CD4-positive, alpha-beta memory T cell (primary cell): ENCODE measurements at regions not wholly inside any gene's neighbourhood (a gene's known extent, or its start where the extent isn't known, plus 50 kb on each side); places are given as distances from the start of the nearest gene placed in this dataset.

ENCODE experiments used
- CTCF ChIA-PET: fragments of 350-600 bp; sonication (Branson Sonifier 250); formaldehyde crosslinking; loops from one replicate; lab custom pipeline; 2021; ENCODE audit warnings: inconsistent platforms; ENCODE audit not compliant: partially characterized antibody; lab: Charles Lee
- POLR2A ChIA-PET: fragments of 350-600 bp; sonication (Branson Sonifier 250); formaldehyde crosslinking; loops from one replicate; lab custom pipeline; 2021; ENCODE audit not compliant: partially characterized antibody; lab: Charles Lee
- DNase-seq, 5 donors: peaks; one replicate each; pipeline versions ENCODE4 v3.0.0 to v3.0.0-alpha.2; 2020 to 2022; ENCODE audit warnings: mixed read lengths in 1 of 5
- H3K27ac ChIP-seq: one replicate; pipeline ENCODE4 v1.7.0; 2013; ENCODE audit warnings: low read depth, low read length
- H3K27me3 ChIP-seq: 2 replicates; pipeline ENCODE4 v1.7.0; 2013; ENCODE audit warnings: mild to moderate bottlenecking, low read length, moderate library complexity; ENCODE audit not compliant: insufficient read depth
- H3K36me3 ChIP-seq: 2 replicates; pipeline ENCODE4 v1.7.0; 2013; ENCODE audit warnings: mild to moderate bottlenecking, low read length, moderate library complexity; ENCODE audit not compliant: insufficient read depth
- H3K4me1 ChIP-seq: 2 replicates; pipeline ENCODE4 v1.7.0; 2013; ENCODE audit warnings: mild to moderate bottlenecking, low read length, moderate library complexity; ENCODE audit not compliant: insufficient read depth
- H3K4me3 ChIP-seq, 2 donors: one replicate each; pipeline ENCODE4 v1.7.0; 2013; ENCODE audit warnings: low read length in 2 of 2, mild to moderate bottlenecking in 1 of 2
- H3K9me3 ChIP-seq, 2 donors: one replicate each; pipeline ENCODE4 v1.7.0; 2013; ENCODE audit warnings: low read length in 2 of 2, control low read depth in 1 of 2; ENCODE audit not compliant: control insufficient read depth in 1 of 2
- H3K27ac Mint-ChIP-seq, 7 donors: one replicate each; pipeline ENCODE4 v1.8.0; 2020 to 2021; ENCODE audit warnings: mixed read lengths in 7 of 7, mild to moderate bottlenecking in 6 of 7, inconsistent platforms in 3 of 7, moderate library complexity in 3 of 7
- H3K27me3 Mint-ChIP-seq, 2 donors: one replicate each; pipeline ENCODE4 v1.8.0; 2020 to 2021; ENCODE audit warnings: mixed read lengths in 2 of 2
- H3K36me3 Mint-ChIP-seq, 2 donors: one replicate each; pipeline ENCODE4 v1.8.0; 2020 to 2021; ENCODE audit warnings: mixed read lengths in 2 of 2, inconsistent platforms in 1 of 2, mild to moderate bottlenecking in 1 of 2
- H3K4me1 Mint-ChIP-seq, 4 donors: one replicate each; pipeline ENCODE4 v1.8.0; 2020 to 2021; ENCODE audit warnings: mixed read lengths in 4 of 4, mild to moderate bottlenecking in 1 of 4
- H3K4me3 Mint-ChIP-seq, 8 donors: one replicate each; pipeline ENCODE4 v1.8.0; 2020 to 2021; ENCODE audit warnings: mixed read lengths in 8 of 8, mild to moderate bottlenecking in 7 of 8, moderate library complexity in 6 of 8, inconsistent platforms in 3 of 8
- H3K9me3 Mint-ChIP-seq, 8 donors: one replicate each; pipeline ENCODE4 v1.8.0; 2020 to 2021; ENCODE audit warnings: mixed read lengths in 8 of 8, mild to moderate bottlenecking in 5 of 8, inconsistent platforms in 3 of 8, moderate library complexity in 1 of 8
- intact Hi-C: fragments of 100-400 bp; cut with micrococcal nuclease; formaldehyde crosslinking; loops from one replicate; pipeline ENCODE4 v1.15.1; 2023

DNA sequence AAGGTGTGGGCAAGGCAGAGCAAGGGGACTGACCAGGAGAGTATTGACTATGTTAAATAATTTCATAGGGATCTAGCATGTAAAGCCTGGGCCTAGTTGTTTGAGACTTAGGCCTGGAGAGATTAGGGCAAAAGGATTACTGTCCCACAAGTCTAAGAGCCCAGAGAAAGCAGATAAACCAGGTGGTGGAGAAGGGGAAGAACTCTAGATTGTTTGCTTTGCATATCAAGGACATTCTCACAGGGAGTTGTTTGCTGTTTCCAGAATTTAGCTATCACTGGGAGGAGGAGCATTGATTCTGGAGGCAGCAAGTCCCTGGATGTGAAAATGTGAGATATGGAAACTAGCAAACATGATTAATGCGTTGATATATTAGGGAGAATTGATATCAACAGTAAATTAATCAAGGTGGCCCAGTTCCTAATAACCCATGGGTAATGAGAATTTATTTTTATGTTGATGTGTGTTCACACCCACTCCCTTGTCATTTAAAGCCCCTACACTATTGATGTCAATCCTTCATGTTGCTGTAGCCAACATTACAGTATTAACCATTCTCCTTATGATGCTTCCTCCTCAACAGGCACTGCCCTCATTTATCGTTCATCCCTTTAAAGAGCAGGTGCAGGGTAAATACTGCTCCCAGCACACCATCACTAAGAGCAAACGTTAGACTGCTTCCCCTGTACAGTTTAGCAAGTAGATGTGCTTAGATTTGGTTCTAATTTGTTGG, 1666.7 kb upstream of the FLRT2 start:
- Mint-ChIP-seq H3K9me3 (peaks cover 7 to 27% (median 12%) of the 10 kb centered on the region in 8 donors), H3K36me3 (no peaks in the 10 kb centered on the region), H3K27ac (no peak overlapping the region), H3K4me1 (no peaks in the 10 kb centered on the region), H3K27me3 (no peaks in the 10 kb centered on the region), H3K4me3 (no peak overlapping the region)
- Histone ChIP-seq H3K27me3 (no peaks in the 10 kb centered on the region), H3K36me3 (no peaks in the 10 kb centered on the region), H3K9me3 (no peaks in the 10 kb centered on the region), H3K4me1 (no peaks in the 10 kb centered on the region), H3K27ac (no peak overlapping the region), H3K4me3 (no peak overlapping the region)
- ChIA-PET CTCF (no interaction called here), POLR2A (no interaction called here)
- no peak for DNase-seq
- intact Hi-C loops, result no loop called here

DNA sequence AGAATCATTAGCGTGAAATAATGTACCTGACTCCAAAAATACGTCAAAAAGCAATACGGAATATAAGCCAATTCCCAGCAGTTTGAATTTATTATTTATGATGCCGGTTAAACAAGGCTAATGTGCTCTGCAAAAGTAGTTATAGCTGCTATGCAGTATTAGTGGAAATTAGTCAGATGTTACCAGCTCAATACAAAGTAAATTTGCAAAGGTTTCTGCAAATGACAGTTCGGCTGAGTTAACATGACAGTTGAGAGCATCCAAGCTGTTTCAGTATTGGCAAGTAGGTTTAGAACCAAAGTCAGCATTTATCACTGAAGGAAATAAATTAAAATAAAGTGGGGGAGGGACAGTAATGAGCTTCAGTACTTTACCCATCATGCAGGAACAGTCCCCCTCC, 1665.8 kb upstream of the FLRT2 start:
- Histone ChIP-seq H3K4me3 (no peak overlapping the region), H3K9me3 (no peaks in the 10 kb centered on the region), H3K4me1 (no peaks in the 10 kb centered on the region), H3K27ac (no peak overlapping the region), H3K36me3 (no peaks in the 10 kb centered on the region), H3K27me3 (no peaks in the 10 kb centered on the region)
- Mint-ChIP-seq H3K9me3 (peaks cover 7 to 28% (median 11%) of the 10 kb centered on the region in 8 donors), H3K27me3 (no peaks in the 10 kb centered on the region), H3K36me3 (no peaks in the 10 kb centered on the region), H3K4me3 (no peak overlapping the region), H3K27ac (no peak overlapping the region), H3K4me1 (no peaks in the 10 kb centered on the region)
- DNase-seq, result no peak
- CTCF ChIA-PET, result no interaction called here
- intact Hi-C loops, result no loop called here
- POLR2A ChIA-PET, result no interaction called here

DNA sequence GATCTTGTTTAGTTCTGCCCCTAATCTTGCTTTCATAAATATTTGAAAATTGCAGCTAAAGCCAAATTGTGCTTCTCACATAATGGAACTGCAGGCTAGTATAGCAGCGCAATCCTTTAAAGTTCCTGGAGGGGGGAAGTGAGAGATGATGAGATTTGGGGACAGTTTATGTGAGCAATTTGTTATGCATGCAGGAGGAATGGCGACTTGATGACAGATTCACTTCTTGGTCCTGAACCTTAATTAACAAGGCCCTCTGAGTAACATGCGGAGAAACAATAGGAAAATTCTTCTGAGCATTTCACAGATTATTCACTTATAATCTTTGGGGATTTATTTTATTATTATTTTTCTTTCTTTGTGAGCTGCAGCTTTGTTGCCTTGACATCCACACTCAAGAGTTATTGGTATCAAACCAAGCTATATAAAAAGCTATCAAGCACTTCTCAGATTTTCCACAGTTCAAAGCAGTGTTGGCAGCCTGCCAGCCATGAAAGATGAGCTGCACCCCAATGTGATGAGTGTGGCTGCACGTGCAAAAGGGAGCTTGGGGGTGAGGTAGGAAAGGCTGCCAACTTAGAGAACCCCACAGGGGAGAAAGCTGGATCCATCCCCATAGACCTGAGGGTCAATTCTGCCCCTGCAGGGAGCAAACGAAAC, 1662.2 kb upstream of the FLRT2 start:
- intact Hi-C loops, result no loop called here
- Mint-ChIP-seq H3K9me3 (peaks cover 3 to 18% (median 7%) of the 10 kb centered on the region in 8 donors), H3K27ac (no peak overlapping the region), H3K4me3 (no peak overlapping the region), H3K27me3 (no peaks in the 10 kb centered on the region), H3K36me3 (no peaks in the 10 kb centered on the region), H3K4me1 (no peaks in the 10 kb centered on the region)
- Histone ChIP-seq H3K27ac (no peak overlapping the region), H3K36me3 (no peaks in the 10 kb centered on the region), H3K4me1 (no peaks in the 10 kb centered on the region), H3K27me3 (no peaks in the 10 kb centered on the region), H3K4me3 (no peak overlapping the region), H3K9me3 (no peaks in the 10 kb centered on the region)
- ChIA-PET CTCF (no interaction called here), POLR2A (no interaction called here)
- DNase-seq, result no peak

DNA sequence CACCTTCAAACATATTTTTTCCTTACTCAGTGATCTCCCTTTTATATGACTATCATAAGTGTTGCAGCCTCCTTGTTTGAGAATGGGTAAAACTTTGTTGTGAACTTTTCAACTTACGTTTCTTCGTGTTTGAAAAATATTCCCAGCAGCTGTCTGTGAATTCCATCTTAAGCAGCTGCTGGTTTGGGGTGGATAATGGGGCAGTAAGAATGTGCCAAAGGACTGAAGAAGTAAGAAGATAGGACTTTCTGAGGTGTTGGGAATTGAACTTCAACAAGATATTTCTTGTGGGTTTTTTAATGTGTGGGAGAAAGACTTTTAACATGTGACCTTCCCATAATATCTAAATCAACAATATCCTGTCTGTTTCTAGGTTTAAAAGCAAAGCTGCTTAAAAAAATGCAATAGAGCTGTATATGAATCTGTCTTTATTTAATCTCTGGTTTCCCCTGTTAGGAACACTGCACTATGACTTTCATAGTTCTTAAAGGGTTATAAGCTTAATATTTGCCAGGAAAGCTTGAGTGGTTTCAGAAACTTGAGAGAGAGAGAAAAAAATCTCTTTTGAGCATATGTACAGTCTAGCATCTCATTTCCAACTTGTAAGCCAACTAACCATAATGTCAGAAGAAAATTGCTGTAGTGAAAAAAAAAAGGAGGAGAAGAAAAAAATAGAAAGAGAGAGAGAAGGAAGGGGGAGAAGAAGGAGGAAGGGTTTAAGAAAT, 1659.2 kb upstream of the FLRT2 start:
- Mint-ChIP-seq H3K36me3 (no peaks in the 10 kb centered on the region), H3K4me1 (no peaks in the 10 kb centered on the region), H3K27ac (no peak overlapping the region), H3K27me3 (no peaks in the 10 kb centered on the region), H3K9me3 (peaks cover 3 to 20% (median 10%) of the 10 kb centered on the region in 8 donors), H3K4me3 (no peak overlapping the region)
- Histone ChIP-seq H3K9me3 (no peaks in the 10 kb centered on the region), H3K27me3 (no peaks in the 10 kb centered on the region), H3K4me3 (no peak overlapping the region), H3K36me3 (no peaks in the 10 kb centered on the region), H3K27ac (no peak overlapping the region), H3K4me1 (no peaks in the 10 kb centered on the region)
- intact Hi-C loops, result no loop called here
- no peak for DNase-seq
- ChIA-PET CTCF (no interaction called here), POLR2A (no interaction called here)

DNA sequence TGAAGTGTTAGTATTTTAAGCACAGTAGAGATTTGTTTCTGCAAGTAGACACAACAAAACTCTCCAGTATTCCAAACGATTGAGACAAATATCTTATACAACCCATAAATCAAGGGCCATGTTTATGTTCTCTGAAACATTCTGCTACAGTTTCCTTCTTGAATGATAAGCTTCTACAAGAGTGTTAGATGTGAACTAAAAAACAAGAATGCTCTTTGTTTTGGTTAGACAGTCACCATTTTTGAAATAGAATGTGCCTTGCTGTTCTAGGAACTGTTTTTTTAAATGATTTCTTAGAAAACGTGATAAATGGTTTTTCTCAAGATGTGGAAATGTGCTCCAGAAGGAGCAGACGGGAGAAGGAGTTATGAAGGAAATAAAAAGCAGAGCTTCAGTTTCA, 1656.3 kb upstream of the FLRT2 start:
- ChIA-PET POLR2A (no interaction called here), CTCF (no interaction called here)
- H3K27me3 Mint-ChIP-seq, result no peaks in the 10 kb centered on the region
- H3K27ac Mint-ChIP-seq, result no peak overlapping the region
- intact Hi-C loops, result no loop called here
- no peaks in the 10 kb centered on the region for H3K36me3 ChIP-seq
- peaks cover 0 to 18% (median 7%) of the 10 kb centered on the region in 8 donors for H3K9me3 Mint-ChIP-seq
- H3K36me3 Mint-ChIP-seq, result no peaks in the 10 kb centered on the region
- no peak overlapping the region for H3K4me3 ChIP-seq
- no peaks in the 10 kb centered on the region for H3K9me3 ChIP-seq
- H3K4me1 ChIP-seq, result no peaks in the 10 kb centered on the region
- no peak for DNase-seq
- H3K27ac ChIP-seq, result no peak overlapping the region
- no peaks in the 10 kb centered on the region for H3K4me1 Mint-ChIP-seq
- H3K27me3 ChIP-seq, result no peaks in the 10 kb centered on the region
- no peak overlapping the region for H3K4me3 Mint-ChIP-seq

DNA sequence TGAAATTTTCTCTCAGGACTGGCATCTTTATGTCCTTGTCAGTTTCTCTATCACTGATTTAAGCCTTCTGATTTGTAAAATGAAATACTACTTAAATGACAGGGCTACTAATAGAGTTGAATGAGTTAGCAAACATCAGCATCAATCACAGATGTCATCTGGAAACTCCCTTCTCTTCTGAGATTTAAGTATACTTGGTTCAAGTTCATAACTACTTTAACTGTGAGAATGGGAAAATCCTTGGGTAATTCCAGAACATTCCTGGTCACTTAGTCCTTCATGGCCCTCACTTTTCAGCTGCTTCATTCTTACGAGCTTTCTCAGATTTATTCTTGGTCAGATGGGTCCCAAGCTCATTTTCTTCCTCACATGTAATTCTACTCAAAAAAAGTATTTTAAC, 1655.3 kb upstream of the FLRT2 start:
- no peaks in the 10 kb centered on the region for H3K27me3 ChIP-seq
- DNase-seq, result no peak
- peaks cover 0 to 20% (median 6%) of the 10 kb centered on the region in 8 donors for H3K9me3 Mint-ChIP-seq
- no peaks in the 10 kb centered on the region for H3K9me3 ChIP-seq
- no peak overlapping the region for H3K27ac Mint-ChIP-seq
- no peaks in the 10 kb centered on the region for H3K4me1 ChIP-seq
- H3K4me1 Mint-ChIP-seq, result no peaks in the 10 kb centered on the region
- ChIA-PET POLR2A (no interaction called here), CTCF (no interaction called here)
- H3K27ac ChIP-seq, result no peak overlapping the region
- no peak overlapping the region for H3K4me3 ChIP-seq
- H3K4me3 Mint-ChIP-seq, result no peak overlapping the region
- H3K36me3 ChIP-seq, result no peaks in the 10 kb centered on the region
- intact Hi-C loops, result no loop called here
- H3K27me3 Mint-ChIP-seq, result no peaks in the 10 kb centered on the region
- H3K36me3 Mint-ChIP-seq, result no peaks in the 10 kb centered on the region

DNA sequence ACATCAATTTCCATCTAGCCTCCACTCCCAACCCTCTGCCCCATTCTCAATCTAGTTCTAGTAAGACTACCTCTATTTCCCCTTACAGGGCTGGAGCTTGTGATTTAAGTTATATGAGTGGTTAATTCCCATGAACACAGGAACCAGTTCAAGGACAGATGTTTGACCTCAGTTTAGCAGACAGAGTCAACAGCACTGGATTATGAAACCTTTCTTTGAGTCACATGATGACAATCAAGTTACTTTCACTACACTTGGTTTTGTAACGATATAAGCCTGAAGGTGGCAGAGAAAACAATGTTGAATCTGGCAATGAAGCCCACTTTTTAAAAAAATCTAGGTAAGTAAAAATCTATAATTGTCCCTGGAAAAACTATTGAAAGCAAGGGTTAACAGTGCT, 1646.2 kb upstream of the FLRT2 start:
- no peak overlapping the region for H3K27ac Mint-ChIP-seq
- H3K27ac ChIP-seq, result no peak overlapping the region
- intact Hi-C loops, result no loop called here
- H3K4me1 Mint-ChIP-seq, result no peaks in the 10 kb centered on the region
- no peaks in the 10 kb centered on the region for H3K9me3 ChIP-seq
- no peak overlapping the region for H3K4me3 ChIP-seq
- DNase-seq, result no peak
- no peaks in the 10 kb centered on the region for H3K27me3 ChIP-seq
- POLR2A ChIA-PET, result no interaction called here
- CTCF ChIA-PET, result no interaction called here
- H3K27me3 Mint-ChIP-seq, result no peaks in the 10 kb centered on the region
- H3K36me3 ChIP-seq, result no peaks in the 10 kb centered on the region
- H3K36me3 Mint-ChIP-seq, result no peaks in the 10 kb centered on the region
- peaks cover 2 to 33% (median 12%) of the 10 kb centered on the region in 8 donors for H3K9me3 Mint-ChIP-seq
- H3K4me3 Mint-ChIP-seq, result no peak overlapping the region
- H3K4me1 ChIP-seq, result no peaks in the 10 kb centered on the region
